OCI-LY1 (cell line): ENCODE measurements at regions not wholly inside any gene's neighbourhood (a gene's known extent, or its start where the extent isn't known, plus 50 kb on each side); places are given as distances from the start of the nearest gene placed in this dataset.

Experiments used
- H2AFZ ChIP-seq: fragments of 200-600 bp; sonication (generic), shearing (Covaris generic); 2 replicates; pipeline ENCODE4 v1.6.0; 2014; ENCODE audit warnings: antibody characterized with exemption, mild to moderate bottlenecking, low read length
- H3F3A ChIP-seq: fragments of 200-600 bp; sonication (generic), shearing (Covaris generic); 2 replicates; pipeline ENCODE4 v1.6.0; 2014; ENCODE audit warnings: mild to moderate bottlenecking, antibody characterized with exemption, low read length, moderate library complexity; ENCODE audit not compliant: insufficient read depth
- H3K27ac ChIP-seq: fragments of 200-600 bp; sonication (generic); 2 replicates; pipeline ENCODE4 v1.5.1; 2014; ENCODE audit warnings: low read length, mixed run types, mild to moderate bottlenecking, low read depth; ENCODE audit not compliant: poor library complexity, severe bottlenecking
- H3K27me3 ChIP-seq: fragments of 200-600 bp; sonication (generic); 2 replicates; pipeline ENCODE4 v1.6.0; 2014; ENCODE audit warnings: antibody characterized with exemption, mild to moderate bottlenecking, low read length, moderate library complexity; ENCODE audit not compliant: insufficient read depth
- H3K36me3 ChIP-seq: fragments of 200-600 bp; sonication (generic); 2 replicates; pipeline ENCODE4 v1.6.1; 2014; ENCODE audit warnings: mild to moderate bottlenecking, antibody characterized with exemption, low read length, moderate library complexity, mixed read lengths; ENCODE audit not compliant: insufficient read depth
- H3K4me1 ChIP-seq: fragments of 200-600 bp; sonication (generic); 2 replicates; pipeline ENCODE4 v1.5.1; 2014; ENCODE audit warnings: mild to moderate bottlenecking, low read length, moderate library complexity; ENCODE audit not compliant: insufficient read depth, severe bottlenecking
- H3K4me2 ChIP-seq: fragments of 200-600 bp; sonication (generic), shearing (Covaris generic); 2 replicates; pipeline ENCODE4 v1.6.1; 2014; ENCODE audit warnings: low read length
- H3K4me3 ChIP-seq: fragments of 200-600 bp; sonication (generic); 2 replicates; pipeline ENCODE4 v1.5.1; 2014; ENCODE audit warnings: low read length, low read depth, mild to moderate bottlenecking, mixed read lengths; ENCODE audit not compliant: poor library complexity, severe bottlenecking
- H3K79me2 ChIP-seq: fragments of 200-600 bp; shearing (Covaris generic); 2 replicates; pipeline ENCODE4 v1.6.1; 2016; ENCODE audit warnings: mixed run types, low read length, mixed read lengths; ENCODE audit not compliant: insufficient read depth
- H3K9ac ChIP-seq: fragments of 200-600 bp; sonication (generic), shearing (Covaris generic); 2 replicates; pipeline ENCODE4 v1.6.1; 2014; ENCODE audit warnings: mild to moderate bottlenecking, low read length, mixed read lengths
- H3K9me2 ChIP-seq: fragments of 200-600 bp; sonication (generic), shearing (Covaris generic); 2 replicates; pipeline ENCODE4 v1.6.1; 2014; ENCODE audit warnings: low read depth, mild to moderate bottlenecking, low read length, mixed read lengths
- H3K9me3 ChIP-seq: fragments of 200-600 bp; shearing (Covaris generic); 2 replicates; pipeline ENCODE4 v1.6.1; 2014; ENCODE audit warnings: low read length, mixed read lengths
- H4K20me1 ChIP-seq: fragments of 200-600 bp; sonication (generic), shearing (Covaris generic); 2 replicates; pipeline ENCODE4 v1.6.0; 2016; ENCODE audit warnings: mild to moderate bottlenecking, low read length; ENCODE audit not compliant: insufficient read depth
- CTCF ChIP-seq: fragments of 200-600 bp; sonication (generic), shearing (Covaris generic); IDR thresholded peaks from 2 replicates; pipeline ENCODE4 v1.5.1; 2017; ENCODE audit warnings: mild to moderate bottlenecking, antibody characterized with exemption, low read length, moderate library complexity, mixed read lengths
- EZH2 ChIP-seq: fragments of 200-600 bp; sonication (generic), shearing (Covaris generic); IDR thresholded peaks from 2 replicates; pipeline ENCODE4 v1.8.0; 2017; ENCODE audit warnings: borderline replicate concordance, mixed run types, mild to moderate bottlenecking, antibody characterized with exemption, low read length, moderate library complexity, mixed read lengths

DNA sequence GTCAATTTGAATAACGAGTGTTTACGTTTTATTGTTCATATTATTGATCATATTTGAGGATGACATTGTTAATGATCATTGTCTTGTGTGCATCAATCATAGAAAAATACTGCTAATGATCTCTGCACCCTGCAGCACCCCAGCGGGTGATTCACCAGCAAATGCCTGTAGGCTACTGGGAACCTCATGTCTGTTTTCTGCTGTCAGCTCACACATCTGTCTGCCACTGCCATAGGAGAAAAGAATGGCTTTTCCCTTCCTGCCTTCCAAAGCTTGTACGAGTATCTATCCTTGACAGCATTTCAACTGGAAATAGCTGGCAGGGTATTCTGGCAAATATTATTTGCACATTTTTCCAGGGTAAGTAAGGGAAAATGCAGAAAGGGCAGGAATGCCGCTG lies 272.1 kb upstream of the TRAM1L1 start:
- H3K9me2 ChIP-seq: no peaks in the 10 kb centered on the region
- H3K9me3 ChIP-seq: no peaks in the 10 kb centered on the region
- TF ChIP-seq CTCF (no peak), EZH2 (no peak)
- no peaks in the 10 kb centered on the region for H3K79me2 ChIP-seq
- H2AFZ ChIP-seq: no peak overlapping the region
- H3K27me3 ChIP-seq: no peaks in the 10 kb centered on the region
- H4K20me1 ChIP-seq: no peaks in the 10 kb centered on the region
- H3K4me2 ChIP-seq: no peak overlapping the region
- H3K4me3 ChIP-seq: no peak overlapping the region
- no peak overlapping the region for H3K9ac ChIP-seq
- no peaks in the 10 kb centered on the region for H3F3A ChIP-seq
- H3K4me1 ChIP-seq: no peaks in the 10 kb centered on the region
- no peak overlapping the region for H3K27ac ChIP-seq
- H3K36me3 ChIP-seq: no peaks in the 10 kb centered on the region

- no peaks in the 10 kb centered on the region for H4K20me1 ChIP-seq
- H3K4me1 ChIP-seq: no peaks in the 10 kb centered on the region
- no peak overlapping the region for H3K4me3 ChIP-seq
- H3K9me2 ChIP-seq: no peaks in the 10 kb centered on the region
- H3K4me2 ChIP-seq: no peak overlapping the region
- H3K9ac ChIP-seq: no peak overlapping the region
- H3K79me2 ChIP-seq: no peaks in the 10 kb centered on the region
- H3K36me3 ChIP-seq: no peaks in the 10 kb centered on the region
- no peaks in the 10 kb centered on the region for H3K27me3 ChIP-seq
- no peaks in the 10 kb centered on the region for H3F3A ChIP-seq
- no peak overlapping the region for H3K27ac ChIP-seq
- TF ChIP-seq CTCF (no peak), EZH2 (no peak)
- no peaks in the 10 kb centered on the region for H3K9me3 ChIP-seq
- H2AFZ ChIP-seq: no peak overlapping the region
Observed at GRCh38 chr4:117357866-117358265, 272.5 kb upstream of the TRAM1L1 start.

DNA sequence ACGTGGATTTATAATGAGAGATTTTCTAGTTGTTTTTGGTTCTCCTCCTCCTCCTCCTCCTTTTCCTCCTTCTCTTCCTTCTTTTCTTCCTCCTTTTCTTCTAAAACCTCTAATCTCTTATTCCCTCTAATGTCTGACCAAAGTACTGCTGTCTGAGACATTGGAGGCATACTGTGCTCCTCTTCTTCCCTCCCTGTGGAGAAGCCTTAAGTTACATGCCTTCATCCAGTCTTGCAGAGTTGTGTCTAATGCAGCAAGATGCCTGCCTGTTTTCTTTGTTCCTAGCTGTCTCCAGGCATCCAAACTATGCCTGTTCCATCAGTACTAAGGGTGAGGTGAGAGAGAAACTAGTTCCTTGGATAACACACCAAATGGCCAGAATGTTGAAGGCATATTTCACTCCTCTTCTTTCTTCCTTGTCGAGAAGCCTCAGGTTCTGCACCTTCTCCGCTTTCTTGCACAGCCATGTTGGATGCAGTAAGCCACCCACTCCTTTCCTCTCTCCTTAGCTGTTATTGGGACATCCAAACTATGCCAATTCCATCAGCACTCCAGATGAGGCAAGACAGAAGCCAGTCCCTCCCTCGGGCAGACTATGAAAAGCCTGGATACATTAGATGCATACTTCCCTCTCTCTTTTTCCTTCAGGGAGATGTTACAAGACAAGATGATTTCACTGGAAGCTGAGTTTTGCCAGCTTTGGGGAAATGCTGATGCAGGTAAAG lies 285.7 kb upstream of the TRAM1L1 start:
- Histone ChIP-seq H3K4me1 (no peaks in the 10 kb centered on the region), H3K36me3 (no peaks in the 10 kb centered on the region), H3F3A (no peaks in the 10 kb centered on the region), H3K9ac (no peak overlapping the region), H3K4me2 (no peak overlapping the region), H2AFZ (no peak overlapping the region), H3K79me2 (no peaks in the 10 kb centered on the region), H4K20me1 (no peaks in the 10 kb centered on the region), H3K4me3 (no peak overlapping the region), H3K9me2 (no peaks in the 10 kb centered on the region), H3K27me3 (no peaks in the 10 kb centered on the region), H3K9me3 (no peaks in the 10 kb centered on the region), H3K27ac (no peak overlapping the region)
- TF ChIP-seq EZH2: no peak
- no peak for TF ChIP-seq CTCF
